GM12878 (cell line): ENCODE measurements at regions not wholly inside any gene's neighbourhood (a gene's known extent, or its start where the extent isn't known, plus 50 kb on each side); places are given as distances from the start of the nearest gene placed in this dataset.

Experiments
- ATAC-seq: fragments of 200-7000 bp; cut with Tn5 transposase; 3 replicates; pipeline ENCODE4 v1.9.1; 2020; ENCODE audit warnings: mild to moderate bottlenecking, moderate library complexity
- BruUV-seq: library from RNA; stranded (reverse); fragments of 400-500 nt; replicated peaks from 2 replicates; lab custom pipeline; 2021; lab: Mats Ljungman, UMichigan
- CTCF ChIA-PET: fragments of 300-600 bp; sonication (Branson Sonifier 250); formaldehyde crosslinking; extraction: SDS; loops from one replicate; lab custom pipeline; 2021; ENCODE audit warnings: inconsistent platforms; lab: Yijun Ruan, JAX
- POLR2A ChIA-PET: fragments of 350-600 bp; formaldehyde crosslinking; extraction: SDS; loops from one replicate; lab custom pipeline; 2021; ENCODE audit warnings: inconsistent platforms; lab: Charles Lee
- RAD21 ChIA-PET: fragments of 300-600 bp; sonication (Branson Sonifier 250); formaldehyde crosslinking; loops from one replicate; lab custom pipeline; 2023; ENCODE audit warnings: antibody characterized with exemption; ENCODE audit not compliant: unreplicated experiment; lab: Charles Lee
- SMC1A ChIA-PET: fragments of 300-600 bp; sonication (Branson Sonifier 250); formaldehyde crosslinking; loops from one replicate; lab custom pipeline; 2023; ENCODE audit not compliant: unreplicated experiment, uncharacterized antibody; lab: Charles Lee
- DNase-seq: peaks from one replicate; pipeline ENCODE4 v3.0.0-alpha.2; 2011; ENCODE audit warnings: low read depth, low spot score
- FAIRE-seq: peaks from 3 replicates; lab custom pipeline; 2011; peaks lifted over from hg19 to GRCh38; lab: Jason Lieb, UNC
- H2AFZ ChIP-seq: 2 replicates; pipeline ENCODE4 v1.6.0; 2011; ENCODE audit warnings: low read depth, low read length, control low read depth; ENCODE audit not compliant: control insufficient read depth
- H3K27ac ChIP-seq: 2 replicates; pipeline ENCODE4 v1.5.1; 2011; ENCODE audit warnings: control low read depth; ENCODE audit not compliant: control insufficient read depth, insufficient read depth
- H3K27me3 ChIP-seq, 2 experiments: replicated peaks in 1 of 2; 2 replicates each; pipeline versions ENCODE4 v1.6.0 to v1.6.1; 2011; ENCODE audit warnings: low read length in 1 of 2; ENCODE audit not compliant: control insufficient read depth in 2 of 2, insufficient read depth in 2 of 2
- H3K36me3 ChIP-seq, 2 experiments: 2 replicates each; pipeline ENCODE4 v1.5.1; 2011; ENCODE audit warnings: low read length in 1 of 2; ENCODE audit not compliant: control insufficient read depth in 2 of 2, insufficient read depth in 2 of 2
- H3K4me1 ChIP-seq: 2 replicates; pipeline ENCODE4 v1.6.1; 2011; ENCODE audit warnings: mild to moderate bottlenecking, low read length, moderate library complexity, mixed read lengths; ENCODE audit not compliant: control insufficient read depth, insufficient read depth
- H3K4me2 ChIP-seq: 2 replicates; pipeline ENCODE4 v1.6.0; 2011; ENCODE audit warnings: control low read depth; ENCODE audit not compliant: control insufficient read depth, insufficient read depth
- H3K4me3 ChIP-seq: fragments of 200-600 bp; sonication (generic); 2 replicates; pipeline ENCODE4 v1.5.1; 2016
- H3K79me2 ChIP-seq: 2 replicates; pipeline ENCODE4 v1.6.0; 2011; ENCODE audit warnings: low read length; ENCODE audit not compliant: control insufficient read depth, insufficient read depth
- H3K9ac ChIP-seq: 2 replicates; pipeline ENCODE4 v1.8.0; 2011; ENCODE audit warnings: low read length, control low read depth, mixed read lengths; ENCODE audit not compliant: control insufficient read depth, insufficient read depth
- H3K9me3 ChIP-seq: replicated peaks from 3 replicates; pipeline ENCODE4 v1.5.1; 2011; ENCODE audit warnings: mild to moderate bottlenecking, low read length; ENCODE audit not compliant: control insufficient read depth, insufficient read depth
- H4K20me1 ChIP-seq: 2 replicates; pipeline ENCODE4 v1.6.0; 2011; ENCODE audit not compliant: control insufficient read depth, insufficient read depth
- PML ChIP-seq: IDR thresholded peaks from 2 replicates; pipeline ENCODE4 v1.6.1; 2012; ENCODE audit warnings: low read length, inconsistent platforms
- RAD21 ChIP-seq: IDR thresholded peaks from 2 replicates; pipeline ENCODE4 v1.6.1; 2011; ENCODE audit warnings: mild to moderate bottlenecking, low read depth, low read length, moderate library complexity; ENCODE audit not compliant: insufficient read depth
- RUNX3 ChIP-seq: IDR thresholded peaks from 2 replicates; pipeline ENCODE4 v1.6.1; 2012; ENCODE audit warnings: low read length, inconsistent platforms
- SMC3 ChIP-seq: IDR thresholded peaks from 2 replicates; pipeline ENCODE4 v1.6.1; 2011; ENCODE audit warnings: low read length, improper control_type of control experiment, borderline replicate concordance
- WGBS: methylation state at CpG from one replicate; pipeline ENCODE4 v1.1.6; 2016; ENCODE audit warnings: low lambda C conversion rate; ENCODE audit not compliant: insufficient replicate concordance, insufficient coverage; ENCODE audit errors: missing lambda C conversion rate; 5-methylcytosine and 5-hydroxymethylcytosine counted together
- in situ Hi-C: fragments of 300-500 bp; cut with MboI; formaldehyde crosslinking; loops from 9 replicates; pipeline ENCODE4 v1.14.3; 2018; ENCODE audit warnings: mixed read lengths
- intact Hi-C: fragments of 100-400 bp; cut with micrococcal nuclease; formaldehyde crosslinking; loops from one replicate; pipeline ENCODE4 v1.14.2; 2022; ENCODE audit not compliant: unreplicated experiment
- TF ChIP-seq, protein P1 (sequence below): IDR thresholded peaks from 2 replicates; pipeline ENCODE4 v1.6.1; 2011; ENCODE audit warnings: low read depth, mild to moderate bottlenecking, low read length, moderate library complexity, borderline replicate concordance; ENCODE audit errors: extremely low read depth
- TF ChIP-seq, protein P2 (sequence below), 3 experiments: IDR thresholded peaks in 2 of 3; conservative IDR thresholded peaks in 1 of 3; 2 replicates each; pipeline ENCODE4 v1.5.1; 2011; ENCODE audit warnings: low read depth in 3 of 3, low read length in 3 of 3, mild to moderate bottlenecking in 3 of 3, control low read depth in 2 of 3, moderate library complexity in 2 of 3, inconsistent platforms in 1 of 3, mixed read lengths in 1 of 3; ENCODE audit not compliant: control insufficient read depth in 2 of 3, insufficient read depth in 1 of 3; ENCODE audit errors: extremely low read depth in 1 of 3

DNA sequence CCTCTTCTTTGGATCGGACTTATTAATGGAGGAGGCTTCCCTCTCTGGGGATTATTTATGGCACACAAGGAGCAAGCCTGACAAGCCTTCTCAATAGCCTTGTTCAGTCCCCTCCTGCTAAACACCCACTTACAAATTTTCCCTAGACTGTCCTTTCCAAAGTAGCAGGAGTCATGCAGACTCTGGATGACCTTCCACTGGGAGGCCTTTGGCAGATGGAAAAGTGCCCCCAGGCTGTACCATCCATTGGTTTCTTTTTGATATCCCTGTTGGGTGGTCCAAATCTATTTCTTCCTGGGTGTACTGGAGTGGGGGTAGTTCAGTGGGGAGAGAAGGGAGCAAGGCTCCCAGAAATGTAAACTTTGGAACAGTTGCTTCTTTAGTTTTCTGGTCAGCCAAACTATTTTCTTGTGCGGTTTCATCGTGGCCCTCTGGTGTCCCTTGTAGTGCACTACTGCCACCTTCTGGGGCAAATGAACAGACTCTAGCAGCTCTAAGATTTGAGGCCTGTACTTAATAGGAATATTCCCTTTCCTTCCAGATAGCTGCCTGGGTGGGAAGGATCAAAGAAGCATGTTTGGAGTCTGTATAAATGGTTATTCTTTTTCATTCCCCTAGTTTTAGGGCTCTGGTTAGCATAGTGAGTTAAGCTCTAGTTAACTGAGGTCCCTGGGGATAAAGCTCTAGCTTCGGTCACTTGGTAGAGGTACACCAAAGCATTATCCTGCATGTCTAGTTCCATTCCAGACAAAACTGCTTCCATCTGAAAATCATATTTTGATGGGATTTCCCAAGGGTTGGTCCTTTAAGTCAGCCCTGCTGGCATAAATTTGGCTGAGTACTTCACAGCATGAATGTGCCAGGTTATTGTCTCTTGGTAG lies 409.5 kb downstream of the SLC6A15 start:
- ChIA-PET CTCF (interaction anchor here (0.7 to 6.3 kb wide), 10 partner anchors 8 to 1977 kb away, joined by 3 to 82 read pairs (median 4); partner anchors contain the start of gene TMTC2), POLR2A (no interaction called here), SMC1A (interaction anchor here (0.5 to 2.0 kb wide), 9 partner anchors 335 to 1884 kb away, joined by 3 to 12 read pairs (median 4); partner anchors contain the start of gene TMTC2), RAD21 (interaction anchor here (1.2 to 1.9 kb wide), 4 partner anchors 675 to 1818 kb away, joined by 3 to 16 read pairs (median 11); partner anchors contain the start of gene TMTC2)
- no peak overlapping the region for H3K27ac ChIP-seq
- H3K4me1 ChIP-seq, result no peaks in the 10 kb centered on the region
- no peak overlapping the region for H3K4me2 ChIP-seq
- H2AFZ ChIP-seq, result no peak overlapping the region
- FAIRE-seq (no peak), DNase-seq (no peak), ATAC-seq (peak; percentile 96)
- H4K20me1 ChIP-seq, result no peaks in the 10 kb centered on the region
- H3K4me3 ChIP-seq, result no peak overlapping the region
- no peak overlapping the region for H3K9ac ChIP-seq
- intact Hi-C loops, result loop anchor here (1.0 to 10.0 kb wide), 3 partner anchors 677 to 1988 kb away; partner anchors contain the start of gene TMTC2
- no peaks in the 10 kb centered on the region for H3K9me3 ChIP-seq
- H3K36me3 ChIP-seq, result no peaks in the 10 kb centered on the region
- WGBS, result 45% methylated on average over 4 of the region's 4 CpGs
- no peaks in the 10 kb centered on the region for H3K79me2 ChIP-seq
- BruUV-seq, result no TSS peak
- no peaks in the 10 kb centered on the region; a peak in 1 of 4 replicates for H3K27me3 ChIP-seq
- in situ Hi-C loops, result loop anchor here (5.0 to 25.0 kb wide), 3 partner anchors 678 to 1966 kb away; partner anchors contain the start of gene TMTC2
- TF ChIP-seq, protein P1, sequence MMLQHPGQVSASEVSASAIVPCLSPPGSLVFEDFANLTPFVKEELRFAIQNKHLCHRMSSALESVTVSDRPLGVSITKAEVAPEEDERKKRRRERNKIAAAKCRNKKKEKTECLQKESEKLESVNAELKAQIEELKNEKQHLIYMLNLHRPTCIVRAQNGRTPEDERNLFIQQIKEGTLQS, result no peak
- TF ChIP-seq SMC3, result peak; percentile 43; the same call in 1 of the 2 replicates
- TF ChIP-seq, protein P2, sequence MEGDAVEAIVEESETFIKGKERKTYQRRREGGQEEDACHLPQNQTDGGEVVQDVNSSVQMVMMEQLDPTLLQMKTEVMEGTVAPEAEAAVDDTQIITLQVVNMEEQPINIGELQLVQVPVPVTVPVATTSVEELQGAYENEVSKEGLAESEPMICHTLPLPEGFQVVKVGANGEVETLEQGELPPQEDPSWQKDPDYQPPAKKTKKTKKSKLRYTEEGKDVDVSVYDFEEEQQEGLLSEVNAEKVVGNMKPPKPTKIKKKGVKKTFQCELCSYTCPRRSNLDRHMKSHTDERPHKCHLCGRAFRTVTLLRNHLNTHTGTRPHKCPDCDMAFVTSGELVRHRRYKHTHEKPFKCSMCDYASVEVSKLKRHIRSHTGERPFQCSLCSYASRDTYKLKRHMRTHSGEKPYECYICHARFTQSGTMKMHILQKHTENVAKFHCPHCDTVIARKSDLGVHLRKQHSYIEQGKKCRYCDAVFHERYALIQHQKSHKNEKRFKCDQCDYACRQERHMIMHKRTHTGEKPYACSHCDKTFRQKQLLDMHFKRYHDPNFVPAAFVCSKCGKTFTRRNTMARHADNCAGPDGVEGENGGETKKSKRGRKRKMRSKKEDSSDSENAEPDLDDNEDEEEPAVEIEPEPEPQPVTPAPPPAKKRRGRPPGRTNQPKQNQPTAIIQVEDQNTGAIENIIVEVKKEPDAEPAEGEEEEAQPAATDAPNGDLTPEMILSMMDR (IDR thresholded peaks at IDR 0.05 in 2 of 3, conservative IDR thresholded peaks at IDR 0.05 in 1 of 3; ENCODE audit: control insufficient read depth in 2 of 3, extremely low read depth in 1 of 3, insufficient read depth in 1 of 3, low read depth in 3 of 3, low read length in 3 of 3), result peak; percentile 64 to 74 (median 68)
- TF ChIP-seq RUNX3, result peak; percentile 44
- TF ChIP-seq RAD21, result peak; percentile 84
- TF ChIP-seq PML, result no peak
